ENCODE measurements at regions not wholly inside any gene's neighbourhood (a gene's known extent, or its start where the extent isn't known, plus 50 kb on each side); places are given as distances from the start of the nearest gene placed in this dataset.

GRCh38 chr18:67211646-67212045 lies 304.9 kb downstream of the DSEL start:
- no peak overlapping the region for H3K4me3 Mint-ChIP-seq
- no peaks in the 10 kb centered on the region for H3K4me1 Mint-ChIP-seq
- DNase-seq (ENCODE audit: low spot score) (no peak), ATAC-seq (no peak)
- TF ChIP-seq, protein P1, sequence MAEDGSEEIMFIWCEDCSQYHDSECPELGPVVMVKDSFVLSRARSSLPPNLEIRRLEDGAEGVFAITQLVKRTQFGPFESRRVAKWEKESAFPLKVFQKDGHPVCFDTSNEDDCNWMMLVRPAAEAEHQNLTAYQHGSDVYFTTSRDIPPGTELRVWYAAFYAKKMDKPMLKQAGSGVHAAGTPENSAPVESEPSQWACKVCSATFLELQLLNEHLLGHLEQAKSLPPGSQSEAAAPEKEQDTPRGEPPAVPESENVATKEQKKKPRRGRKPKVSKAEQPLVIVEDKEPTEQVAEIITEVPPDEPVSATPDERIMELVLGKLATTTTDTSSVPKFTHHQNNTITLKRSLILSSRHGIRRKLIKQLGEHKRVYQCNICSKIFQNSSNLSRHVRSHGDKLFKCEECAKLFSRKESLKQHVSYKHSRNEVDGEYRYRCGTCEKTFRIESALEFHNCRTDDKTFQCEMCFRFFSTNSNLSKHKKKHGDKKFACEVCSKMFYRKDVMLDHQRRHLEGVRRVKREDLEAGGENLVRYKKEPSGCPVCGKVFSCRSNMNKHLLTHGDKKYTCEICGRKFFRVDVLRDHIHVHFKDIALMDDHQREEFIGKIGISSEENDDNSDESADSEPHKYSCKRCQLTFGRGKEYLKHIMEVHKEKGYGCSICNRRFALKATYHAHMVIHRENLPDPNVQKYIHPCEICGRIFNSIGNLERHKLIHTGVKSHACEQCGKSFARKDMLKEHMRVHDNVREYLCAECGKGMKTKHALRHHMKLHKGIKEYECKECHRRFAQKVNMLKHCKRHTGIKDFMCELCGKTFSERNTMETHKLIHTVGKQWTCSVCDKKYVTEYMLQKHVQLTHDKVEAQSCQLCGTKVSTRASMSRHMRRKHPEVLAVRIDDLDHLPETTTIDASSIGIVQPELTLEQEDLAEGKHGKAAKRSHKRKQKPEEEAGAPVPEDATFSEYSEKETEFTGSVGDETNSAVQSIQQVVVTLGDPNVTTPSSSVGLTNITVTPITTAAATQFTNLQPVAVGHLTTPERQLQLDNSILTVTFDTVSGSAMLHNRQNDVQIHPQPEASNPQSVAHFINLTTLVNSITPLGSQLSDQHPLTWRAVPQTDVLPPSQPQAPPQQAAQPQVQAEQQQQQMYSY (CRISPR knock-in tag; IDR thresholded peaks at IDR 0.05) = no peak
- TF ChIP-seq ZNF396 (CRISPR knock-in tag; IDR thresholded peaks at IDR 0.05; ENCODE audit: borderline replicate concordance) (no peak), GTF2I (CRISPR knock-in tag; conservative IDR thresholded peaks at IDR 0.05) (no peak), CREM (CRISPR knock-in tag; IDR thresholded peaks at IDR 0.05) (no peak), SP1 (CRISPR knock-in tag; conservative IDR thresholded peaks at IDR 0.05) (no peak), CBFB (CRISPR knock-in tag; IDR thresholded peaks at IDR 0.05; ENCODE audit: low read depth) (no peak), OVOL2 (CRISPR knock-in tag; IDR thresholded peaks at IDR 0.05; ENCODE audit: borderline replicate concordance) (no peak), ELF4 (CRISPR knock-in tag; IDR thresholded peaks at IDR 0.05; ENCODE audit: low read depth) (no peak), ZNF671 (CRISPR knock-in tag; IDR thresholded peaks at IDR 0.05) (no peak), CTCF (IDR thresholded peaks at IDR 0.05) (no peak), ZBTB43 (CRISPR knock-in tag; IDR thresholded peaks at IDR 0.05) (no peak), ZNF423 (CRISPR knock-in tag; IDR thresholded peaks at IDR 0.05) (no peak)
- TF ChIP-seq, protein P2, sequence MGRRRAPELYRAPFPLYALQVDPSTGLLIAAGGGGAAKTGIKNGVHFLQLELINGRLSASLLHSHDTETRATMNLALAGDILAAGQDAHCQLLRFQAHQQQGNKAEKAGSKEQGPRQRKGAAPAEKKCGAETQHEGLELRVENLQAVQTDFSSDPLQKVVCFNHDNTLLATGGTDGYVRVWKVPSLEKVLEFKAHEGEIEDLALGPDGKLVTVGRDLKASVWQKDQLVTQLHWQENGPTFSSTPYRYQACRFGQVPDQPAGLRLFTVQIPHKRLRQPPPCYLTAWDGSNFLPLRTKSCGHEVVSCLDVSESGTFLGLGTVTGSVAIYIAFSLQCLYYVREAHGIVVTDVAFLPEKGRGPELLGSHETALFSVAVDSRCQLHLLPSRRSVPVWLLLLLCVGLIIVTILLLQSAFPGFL (CRISPR knock-in tag; IDR thresholded peaks at IDR 0.05; ENCODE audit: borderline replicate concordance) = no peak
- peaks cover 5% of the 10 kb centered on the region for H3K9me3 Mint-ChIP-seq
- no peaks in the 10 kb centered on the region for H3K27me3 Mint-ChIP-seq (ENCODE audit: low read depth)
- no peak overlapping the region for H3K27ac Mint-ChIP-seq
- CTCF ChIA-PET = no interaction called here
- H3K36me3 Mint-ChIP-seq = no peaks in the 10 kb centered on the region
- POLR2A ChIA-PET = no interaction called here

GRCh38 chr18:67200665-67201064 lies 315.9 kb downstream of the DSEL start:
- H3K27ac Mint-ChIP-seq = no peak overlapping the region
- H3K27me3 Mint-ChIP-seq (ENCODE audit: low read depth) = no peaks in the 10 kb centered on the region
- POLR2A ChIA-PET = no interaction called here
- H3K36me3 Mint-ChIP-seq = no peaks in the 10 kb centered on the region
- peak; percentile 41; the same call in 1 of the 2 replicates for ATAC-seq
- H3K4me1 Mint-ChIP-seq = no peaks in the 10 kb centered on the region
- H3K4me3 Mint-ChIP-seq = no peak overlapping the region
- no peak for TF ChIP-seq SMAD4 (CRISPR knock-in tag; IDR thresholded peaks at IDR 0.05)
- TF ChIP-seq NR3C1 (CRISPR knock-in tag; conservative IDR thresholded peaks at IDR 0.05; ENCODE audit: low read depth) = no peak
- CTCF ChIA-PET = interaction anchor here (1.1 kb wide), 1 partner anchor 96 kb away, joined by 3 read pairs; no protein-coding TSS in a partner anchor
- no peaks in the 10 kb centered on the region for H3K9me3 Mint-ChIP-seq
- DNase-seq (ENCODE audit: low spot score) = no peak

DNA sequence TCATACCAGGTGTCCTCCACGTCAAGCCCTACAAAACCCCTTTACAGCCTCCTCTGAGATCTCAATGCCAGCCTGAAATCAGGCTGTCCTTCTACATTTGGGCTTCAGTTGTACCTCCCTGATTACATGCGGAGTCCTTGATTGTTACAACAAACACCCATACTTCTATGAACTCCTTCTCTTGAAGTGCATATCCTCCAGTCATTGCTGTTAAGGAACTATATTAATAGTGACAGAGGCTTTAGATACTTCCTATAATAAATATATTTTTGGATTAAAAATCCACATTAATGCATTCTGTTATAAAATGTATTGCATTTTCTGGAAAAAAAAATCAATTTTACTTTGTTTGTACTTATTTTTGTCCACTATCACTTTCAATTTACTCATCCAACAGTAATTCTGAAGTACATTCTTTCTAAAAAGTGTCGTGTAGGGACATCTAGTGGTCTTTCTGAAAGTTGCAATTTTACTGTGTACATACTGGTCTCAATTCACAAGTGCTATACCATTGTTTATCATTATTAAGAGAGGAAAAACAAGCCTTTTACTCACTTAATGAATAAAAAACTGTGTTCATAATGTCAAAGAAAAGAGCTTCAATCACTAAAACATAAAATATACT lies 316.4 kb downstream of the DSEL start:
- H3K9me3 Mint-ChIP-seq = no peaks in the 10 kb centered on the region
- no peaks in the 10 kb centered on the region for H3K36me3 Mint-ChIP-seq
- ATAC-seq (peak; percentile 70), DNase-seq (ENCODE audit: low spot score) (no peak)
- H3K4me1 Mint-ChIP-seq = 0 out of 2 replicates have a peak, but pooled peaks cover under 1% of the 10 kb centered on the region
- H3K27me3 Mint-ChIP-seq (ENCODE audit: low read depth) = no peaks in the 10 kb centered on the region
- H3K27ac Mint-ChIP-seq = no peak overlapping the region
- POLR2A ChIA-PET = no interaction called here
- CTCF ChIA-PET = interaction anchor here (1.1 kb wide), 1 partner anchor 95 kb away, joined by 3 read pairs; no protein-coding TSS in a partner anchor
- TF ChIP-seq, protein P3, sequence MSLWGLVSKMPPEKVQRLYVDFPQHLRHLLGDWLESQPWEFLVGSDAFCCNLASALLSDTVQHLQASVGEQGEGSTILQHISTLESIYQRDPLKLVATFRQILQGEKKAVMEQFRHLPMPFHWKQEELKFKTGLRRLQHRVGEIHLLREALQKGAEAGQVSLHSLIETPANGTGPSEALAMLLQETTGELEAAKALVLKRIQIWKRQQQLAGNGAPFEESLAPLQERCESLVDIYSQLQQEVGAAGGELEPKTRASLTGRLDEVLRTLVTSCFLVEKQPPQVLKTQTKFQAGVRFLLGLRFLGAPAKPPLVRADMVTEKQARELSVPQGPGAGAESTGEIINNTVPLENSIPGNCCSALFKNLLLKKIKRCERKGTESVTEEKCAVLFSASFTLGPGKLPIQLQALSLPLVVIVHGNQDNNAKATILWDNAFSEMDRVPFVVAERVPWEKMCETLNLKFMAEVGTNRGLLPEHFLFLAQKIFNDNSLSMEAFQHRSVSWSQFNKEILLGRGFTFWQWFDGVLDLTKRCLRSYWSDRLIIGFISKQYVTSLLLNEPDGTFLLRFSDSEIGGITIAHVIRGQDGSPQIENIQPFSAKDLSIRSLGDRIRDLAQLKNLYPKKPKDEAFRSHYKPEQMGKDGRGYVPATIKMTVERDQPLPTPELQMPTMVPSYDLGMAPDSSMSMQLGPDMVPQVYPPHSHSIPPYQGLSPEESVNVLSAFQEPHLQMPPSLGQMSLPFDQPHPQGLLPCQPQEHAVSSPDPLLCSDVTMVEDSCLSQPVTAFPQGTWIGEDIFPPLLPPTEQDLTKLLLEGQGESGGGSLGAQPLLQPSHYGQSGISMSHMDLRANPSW (CRISPR knock-in tag; conservative IDR thresholded peaks at IDR 0.05; ENCODE audit: low read depth) = no peak
- peak; percentile 50 for TF ChIP-seq CTCF (IDR thresholded peaks at IDR 0.05)
- H3K4me3 Mint-ChIP-seq = no peak overlapping the region
